ENCODE measurements at regions not wholly inside any gene's neighbourhood (a gene's known extent, or its start where the extent isn't known, plus 50 kb on each side); places are given as distances from the start of the nearest gene placed in this dataset.

- no peak for DNase-seq (ENCODE audit: low spot score)
- H3K27me3 Mint-ChIP-seq (ENCODE audit: low read depth) = no peaks in the 10 kb centered on the region
- no peaks in the 10 kb centered on the region for H3K9me3 Mint-ChIP-seq (ENCODE audit: low read depth)
- no peak for TF ChIP-seq CTCF (IDR thresholded peaks at IDR 0.05)
- no peak overlapping the region for H3K4me3 Mint-ChIP-seq (ENCODE audit: unreplicated experiment)
- H3K36me3 Mint-ChIP-seq (ENCODE audit: low read depth) = no peaks in the 10 kb centered on the region
- H3K27ac Mint-ChIP-seq (ENCODE audit: unreplicated experiment) = no peak overlapping the region
- peaks cover 10% of the 10 kb centered on the region for H3K4me1 Mint-ChIP-seq (ENCODE audit: low read depth)
Observed at GRCh38 chr5:77853353-77853907, 77.3 kb upstream of the TBCA start.

GRCh38 chr5:77852514-77853352 lies 76.6 kb upstream of the TBCA start:
- no peaks in the 10 kb centered on the region for H3K9me3 Mint-ChIP-seq (ENCODE audit: low read depth)
- peak overlapping the region; percentile 73 for H3K4me3 Mint-ChIP-seq (ENCODE audit: unreplicated experiment)
- no peaks in the 10 kb centered on the region for H3K27me3 Mint-ChIP-seq (ENCODE audit: low read depth)
- no peaks in the 10 kb centered on the region for H3K36me3 Mint-ChIP-seq (ENCODE audit: low read depth)
- peak overlapping the region; percentile 64 for H3K27ac Mint-ChIP-seq (ENCODE audit: unreplicated experiment)
- peaks cover 10% of the 10 kb centered on the region for H3K4me1 Mint-ChIP-seq (ENCODE audit: low read depth)
- no peak for TF ChIP-seq CTCF (IDR thresholded peaks at IDR 0.05)
- no peak for DNase-seq (ENCODE audit: low spot score)

- Mint-ChIP-seq H3K4me1 (ENCODE audit: low read depth) (peaks cover 10% of the 10 kb centered on the region), H3K36me3 (ENCODE audit: low read depth) (no peaks in the 10 kb centered on the region), H3K27me3 (ENCODE audit: low read depth) (peaks cover under 1% of the 10 kb centered on the region), H3K4me3 (ENCODE audit: unreplicated experiment) (peak overlapping the region; percentile 73), H3K9me3 (ENCODE audit: low read depth) (no peaks in the 10 kb centered on the region), H3K27ac (ENCODE audit: unreplicated experiment) (peak overlapping the region; percentile 17)
- no peak for TF ChIP-seq CTCF (IDR thresholded peaks at IDR 0.05)
- no peak for DNase-seq (ENCODE audit: low spot score)
Observed at GRCh38 chr5:77852068-77852513, 76.0 kb upstream of the TBCA start.

- Mint-ChIP-seq H3K27ac (ENCODE audit: unreplicated experiment) (no peak overlapping the region), H3K4me1 (ENCODE audit: low read depth) (peaks cover 10% of the 10 kb centered on the region), H3K36me3 (ENCODE audit: low read depth) (no peaks in the 10 kb centered on the region), H3K27me3 (ENCODE audit: low read depth) (peaks cover 4% of the 10 kb centered on the region), H3K4me3 (ENCODE audit: unreplicated experiment) (peak overlapping the region; percentile 73), H3K9me3 (ENCODE audit: low read depth) (no peaks in the 10 kb centered on the region)
- DNase-seq (ENCODE audit: low spot score) = no peak
- no peak for TF ChIP-seq CTCF (IDR thresholded peaks at IDR 0.05)
Observed at GRCh38 chr5:77851176-77852067, 75.3 kb upstream of the TBCA start.
